ENCODE measurements at regions not wholly inside any gene's neighbourhood (a gene's known extent, or its start where the extent isn't known, plus 50 kb on each side); places are given as distances from the start of the nearest gene placed in this dataset.

DNA sequence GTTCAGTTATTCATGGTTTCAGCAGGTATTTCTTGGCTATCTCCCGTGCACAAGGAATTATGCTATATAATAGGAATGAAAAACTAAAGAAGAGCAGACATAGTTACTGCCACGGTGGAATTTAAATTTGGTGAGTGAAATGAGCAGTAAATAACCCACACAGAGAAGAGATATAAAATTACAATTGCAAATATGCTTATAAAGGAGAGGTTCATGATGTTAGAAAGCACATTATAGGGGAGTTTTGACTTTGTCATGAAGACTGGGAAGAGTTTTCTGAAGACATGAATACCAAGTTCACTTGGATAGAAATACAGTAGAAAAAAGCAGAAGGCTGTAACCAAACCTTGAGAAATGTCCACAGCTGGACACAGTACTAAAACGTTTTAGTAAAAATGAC lies 712.0 kb upstream of the AADAT start:
- TF ChIP-seq CTCF (IDR thresholded peaks at IDR 0.05; ENCODE audit: extremely low read depth in 1 of 2, insufficient read depth in 1 of 2, low read depth in 1 of 2, low read length in 2 of 2), result no peak
- no peak for TF ChIP-seq POLR2A (IDR thresholded peaks at IDR 0.05; ENCODE audit: low read depth, low read length)
- TF ChIP-seq MAX (IDR thresholded peaks at IDR 0.05; ENCODE audit: insufficient read depth, insufficient read length), result no peak
